ENCODE measurements at regions not wholly inside any gene's neighbourhood (a gene's known extent, or its start where the extent isn't known, plus 50 kb on each side); places are given as distances from the start of the nearest gene placed in this dataset.

- TF ChIP-seq CTCF (IDR thresholded peaks at IDR 0.05) (no peak), POLR2A (IDR thresholded peaks at IDR 0.05) (no peak)
Observed at GRCh38 chr13:83065108-83065507, 817.2 kb downstream of the SLITRK1 start.
